GM18858 (cell line): ENCODE measurements at regions not wholly inside any gene's neighbourhood (a gene's known extent, or its start where the extent isn't known, plus 50 kb on each side); places are given as distances from the start of the nearest gene placed in this dataset.

ENCODE experiments used
- ATAC-seq: cut with Tn5 transposase; IDR thresholded peaks from one replicate; pipeline ENCODE4 v1.9.1; 2021; ENCODE audit not compliant: unreplicated experiment

DNA sequence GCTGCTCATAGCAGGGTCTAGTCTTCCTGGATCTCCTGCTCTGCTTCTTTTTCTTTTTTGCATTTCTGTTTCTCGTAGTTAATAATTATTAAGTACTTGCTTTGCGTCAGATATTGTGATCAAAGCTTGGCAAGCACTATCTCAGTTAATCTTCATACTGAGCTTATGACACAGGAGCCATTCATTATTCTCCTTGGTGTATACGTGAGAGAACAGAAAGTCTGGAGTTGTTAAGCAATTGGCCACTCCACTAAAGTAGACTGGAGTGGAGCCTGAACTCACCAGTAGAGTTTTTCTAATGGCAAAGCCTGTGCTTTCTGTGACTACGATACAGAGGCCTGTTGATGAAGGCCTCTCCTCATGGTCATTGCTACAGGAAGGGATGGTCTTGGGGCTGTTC is 285.9 kb downstream of the RFC3 start:
- no peak for ATAC-seq

DNA sequence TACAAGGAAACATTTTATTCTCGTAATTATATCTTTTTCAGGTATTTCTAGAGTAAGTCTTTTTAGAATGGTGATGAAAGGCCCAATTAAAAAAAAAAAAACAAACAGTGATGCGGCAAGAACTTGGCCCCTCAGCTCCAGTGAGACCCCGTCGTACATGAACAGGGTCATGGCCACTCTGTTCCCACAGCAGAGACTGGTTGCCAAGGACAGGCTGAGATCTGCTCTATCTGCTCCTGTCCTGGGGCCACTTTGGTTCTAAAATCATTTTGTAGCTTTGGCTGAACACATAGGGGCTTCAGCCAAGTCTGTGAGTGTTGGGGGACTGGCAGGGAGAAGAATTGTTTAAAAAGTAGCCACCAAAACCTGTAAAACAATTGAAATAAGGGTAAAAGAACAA is 286.9 kb downstream of the RFC3 start:
- ATAC-seq, result no peak

DNA sequence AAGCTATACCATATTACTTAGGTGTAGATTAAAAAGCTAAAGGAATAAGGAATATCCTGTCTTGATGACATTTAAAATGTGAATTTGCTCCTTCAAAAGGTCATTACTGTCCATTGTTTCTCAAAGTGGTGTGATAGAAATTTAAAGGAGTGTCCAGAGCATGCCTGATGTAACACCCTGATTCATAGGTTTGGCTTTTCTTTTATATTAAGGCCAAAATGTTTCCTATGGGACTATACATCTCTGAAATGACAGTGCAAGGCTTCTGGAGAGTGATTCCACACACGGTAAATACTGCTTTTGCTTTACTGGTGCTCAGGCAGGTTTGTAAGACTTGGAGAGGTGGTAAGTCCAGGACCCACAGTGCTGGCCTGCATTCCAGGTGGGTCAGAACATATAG is 289.9 kb downstream of the RFC3 start:
- no peak for ATAC-seq

DNA sequence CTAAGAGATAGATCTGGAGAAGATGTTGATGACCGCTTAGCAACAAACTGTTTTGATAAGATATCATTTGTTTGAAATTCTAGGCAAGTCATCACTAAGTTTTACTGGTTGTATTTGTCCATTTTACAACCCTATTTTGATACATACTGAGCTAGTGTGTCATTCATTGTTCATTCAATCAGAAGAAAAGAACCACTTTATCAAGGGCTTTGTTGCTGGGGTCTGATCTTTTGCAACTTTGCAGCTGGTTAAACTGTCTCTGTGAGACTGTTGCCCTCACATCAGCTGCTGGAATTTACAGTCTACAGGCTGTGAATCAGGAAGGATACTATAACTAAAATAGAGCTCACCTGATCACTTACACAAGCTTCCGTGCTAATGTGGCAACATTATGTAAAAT is 290.5 kb downstream of the RFC3 start:
- no peak for ATAC-seq

DNA sequence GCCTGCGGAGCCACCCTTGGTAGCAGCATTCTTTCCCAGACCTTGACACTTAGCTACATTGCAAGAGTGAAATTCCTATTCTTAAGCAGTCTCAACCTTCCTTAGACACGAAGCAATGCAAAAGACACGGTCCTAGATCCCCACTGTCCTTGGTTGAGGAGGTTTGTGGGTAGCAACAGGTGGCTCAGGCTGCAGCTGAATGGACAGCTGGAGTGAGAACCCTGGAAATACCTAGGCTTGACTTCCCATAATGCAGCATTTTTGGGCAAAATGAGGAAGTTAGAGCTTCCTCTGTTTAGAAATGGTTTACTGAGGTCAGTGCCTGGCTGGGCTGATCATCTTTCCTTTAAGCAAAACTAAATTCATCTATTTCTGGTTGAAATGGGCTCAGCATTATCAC is 296.6 kb downstream of the RFC3 start:
- no peak for ATAC-seq

DNA sequence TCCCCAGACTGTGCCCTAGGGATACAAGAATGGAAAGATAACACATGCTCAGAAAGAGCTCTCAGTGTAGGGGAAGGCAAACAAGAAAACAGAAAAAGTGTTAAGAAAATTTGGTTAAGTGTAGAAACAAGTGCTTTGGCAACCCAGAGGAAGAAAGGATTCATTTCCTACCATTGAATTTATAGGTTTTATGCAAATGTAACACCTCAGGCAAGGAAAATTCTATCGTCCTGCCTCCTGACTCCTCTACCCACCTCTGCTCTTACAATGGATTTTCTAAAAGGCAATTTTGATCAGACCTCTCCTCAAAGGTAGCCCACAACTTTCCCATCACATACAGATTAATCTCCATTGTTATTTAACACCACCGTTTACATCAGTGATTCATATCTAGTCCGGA is 298.7 kb downstream of the RFC3 start:
- no peak for ATAC-seq

DNA sequence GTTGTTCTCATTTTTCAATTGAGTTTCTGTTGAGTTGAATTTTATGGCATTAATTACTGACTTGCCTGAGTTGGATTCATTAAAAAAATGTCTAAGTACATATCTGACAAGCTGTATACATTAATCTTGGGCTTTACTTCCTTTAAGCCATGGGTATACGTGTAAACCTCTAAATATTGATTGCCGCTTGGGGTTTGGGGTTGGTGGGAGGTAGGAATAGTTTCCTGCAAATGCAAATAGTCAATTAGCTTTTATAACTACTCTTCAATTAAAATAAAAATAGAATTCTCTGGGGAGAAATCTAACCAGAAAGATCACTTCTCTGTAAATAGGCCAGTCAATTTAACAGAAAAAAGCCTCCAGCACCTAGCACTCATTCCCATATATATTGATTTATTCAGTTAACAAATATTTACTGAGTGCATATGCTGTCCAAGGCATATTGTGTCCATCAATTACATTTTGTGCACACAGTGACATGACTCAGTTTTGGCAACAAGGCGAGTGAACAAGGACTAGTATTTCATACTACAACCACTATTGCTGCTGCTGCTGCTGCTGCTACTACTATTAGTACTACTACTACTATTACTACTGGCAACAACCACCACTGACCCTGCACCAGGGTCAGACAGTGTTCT is 306.8 kb downstream of the RFC3 start:
- ATAC-seq, result no peak

DNA sequence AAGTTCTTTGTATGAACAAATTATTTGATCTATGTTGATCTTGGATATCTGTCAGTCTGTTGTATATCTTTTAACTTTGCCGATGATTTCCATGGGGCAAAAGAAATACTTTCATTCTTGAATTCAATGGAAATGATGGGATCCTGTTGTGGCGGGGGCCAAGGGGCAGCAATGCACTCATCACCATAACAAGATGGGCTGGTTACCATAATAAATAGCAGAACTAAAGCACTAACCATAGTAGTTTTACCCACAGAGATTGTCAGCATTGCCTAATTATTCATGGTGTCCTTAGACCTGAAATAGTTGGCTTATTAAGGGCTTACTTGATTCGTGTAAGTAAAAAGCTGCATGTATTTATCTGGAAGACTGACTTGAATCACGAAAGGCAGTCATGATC is 309.6 kb downstream of the RFC3 start:
- ATAC-seq, result no peak

DNA sequence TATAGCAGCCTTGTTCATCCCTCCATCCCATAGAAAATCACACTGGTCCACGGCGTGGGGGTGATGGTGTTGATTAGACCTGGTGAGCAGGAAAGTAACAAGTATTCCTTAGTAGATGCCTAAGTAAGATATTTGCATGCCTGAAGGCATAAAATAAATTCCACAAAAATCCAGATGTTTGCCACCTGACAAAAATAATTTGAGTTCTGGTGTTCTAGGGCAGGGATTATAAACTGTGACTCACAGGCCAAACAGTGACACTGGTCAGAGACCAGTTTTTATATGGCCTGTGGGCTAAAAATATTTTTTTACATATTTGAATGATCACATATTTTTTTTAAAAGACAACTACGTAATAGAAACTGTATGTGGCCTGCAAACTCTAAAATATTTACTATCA is 310.7 kb downstream of the RFC3 start:
- no peak for ATAC-seq

DNA sequence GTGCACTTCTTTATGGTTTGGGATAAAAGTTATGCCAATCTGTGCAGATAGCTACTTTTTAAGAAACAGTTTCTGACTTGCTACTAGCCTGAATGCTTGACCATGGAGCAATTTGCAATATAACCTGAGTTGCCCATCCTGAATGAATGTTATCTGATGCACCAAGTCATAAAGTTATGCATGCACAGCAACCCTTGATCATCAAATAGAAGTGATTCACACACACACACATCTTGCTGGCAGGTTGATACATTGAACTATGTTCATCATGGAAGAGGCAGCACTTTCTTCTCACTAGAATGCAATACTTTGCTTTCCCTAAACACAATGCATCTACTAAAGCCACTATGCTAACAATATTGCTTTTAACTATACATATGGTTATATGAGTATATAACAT is 311.5 kb downstream of the RFC3 start:
- no peak for ATAC-seq

DNA sequence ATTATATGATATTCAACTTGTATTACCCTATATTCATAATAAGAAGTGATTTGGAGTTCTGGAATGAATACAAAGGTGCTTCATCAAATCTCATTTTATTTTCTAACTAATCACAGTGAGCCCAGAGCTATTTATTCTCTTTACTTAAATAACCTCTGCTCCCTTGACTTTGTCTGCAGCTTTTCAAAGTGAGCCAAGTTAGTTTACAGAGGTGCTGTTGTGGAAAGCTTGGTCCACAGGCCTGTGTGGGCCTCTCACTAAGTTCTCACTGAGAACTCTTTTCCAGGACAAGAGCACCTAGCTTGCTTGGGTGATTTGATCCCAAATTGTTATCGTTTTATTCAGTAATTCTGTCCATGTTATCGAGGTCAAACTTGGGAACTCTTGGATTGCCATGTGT is 319.3 kb downstream of the RFC3 start:
- ATAC-seq, result no peak

DNA sequence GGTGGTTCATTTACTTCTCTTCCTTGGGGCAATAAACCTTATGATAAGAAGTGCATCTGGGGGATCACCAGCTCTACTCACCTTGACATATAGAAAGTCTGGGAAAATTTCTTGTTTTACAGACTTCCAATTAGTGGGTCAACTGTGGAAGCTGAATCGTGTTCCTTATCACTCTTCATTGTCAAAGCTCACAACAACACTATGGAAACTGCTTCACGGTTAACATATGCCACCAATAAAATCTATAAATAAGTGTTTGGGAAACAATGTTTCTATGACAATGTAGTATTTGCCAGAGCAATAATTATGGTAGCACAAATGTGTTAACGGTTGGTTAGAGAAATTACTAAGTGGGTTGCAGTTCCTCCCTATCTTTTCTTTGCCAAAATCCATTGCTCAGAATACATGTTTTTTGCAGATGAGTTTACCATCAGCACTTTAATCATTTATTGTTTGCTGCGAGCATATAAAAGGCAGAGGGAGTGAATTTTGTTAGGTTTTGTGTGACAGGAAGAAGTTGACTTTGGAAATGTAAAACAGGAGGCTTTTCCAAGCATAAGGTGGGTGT is 321.8 kb downstream of the RFC3 start:
- no peak for ATAC-seq

DNA sequence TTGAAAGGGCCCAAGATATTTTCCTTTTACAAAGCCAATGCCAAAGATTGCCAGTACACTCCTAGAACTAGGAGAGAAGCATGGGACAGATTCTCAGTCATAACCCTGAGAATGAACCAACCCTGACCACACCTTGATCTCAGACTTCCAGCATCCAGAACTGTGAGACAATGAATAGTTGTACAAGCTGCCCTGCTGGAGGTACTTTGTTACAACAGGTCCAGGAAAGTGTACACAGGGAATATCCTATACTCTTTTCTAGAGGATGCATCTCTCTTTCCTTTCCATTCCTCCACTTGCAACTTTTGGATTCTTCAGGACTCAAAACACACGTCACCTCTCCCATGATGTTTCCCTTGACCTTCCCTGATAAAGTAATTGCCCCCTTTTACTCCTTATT is 325.7 kb downstream of the RFC3 start:
- ATAC-seq, result no peak

DNA sequence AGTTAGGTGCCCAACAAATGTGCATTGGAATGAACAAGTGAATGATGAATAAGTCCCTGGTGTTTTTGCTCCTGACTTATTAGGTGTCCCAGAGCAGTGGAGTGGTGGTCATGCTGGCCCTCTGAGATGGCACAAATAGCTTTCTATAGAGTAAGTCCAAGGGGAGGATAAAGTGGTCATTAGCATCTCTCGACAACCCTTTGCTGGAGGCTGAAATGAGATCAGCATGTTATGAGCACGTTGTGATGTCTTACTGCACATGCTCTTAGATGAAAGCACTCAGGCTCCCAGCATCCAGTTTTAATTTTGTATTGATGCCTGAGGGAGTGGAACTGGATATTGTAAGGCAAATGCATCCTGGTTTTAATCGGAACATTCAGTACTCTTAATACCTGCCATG is 326.2 kb downstream of the RFC3 start:
- ATAC-seq, result no peak

DNA sequence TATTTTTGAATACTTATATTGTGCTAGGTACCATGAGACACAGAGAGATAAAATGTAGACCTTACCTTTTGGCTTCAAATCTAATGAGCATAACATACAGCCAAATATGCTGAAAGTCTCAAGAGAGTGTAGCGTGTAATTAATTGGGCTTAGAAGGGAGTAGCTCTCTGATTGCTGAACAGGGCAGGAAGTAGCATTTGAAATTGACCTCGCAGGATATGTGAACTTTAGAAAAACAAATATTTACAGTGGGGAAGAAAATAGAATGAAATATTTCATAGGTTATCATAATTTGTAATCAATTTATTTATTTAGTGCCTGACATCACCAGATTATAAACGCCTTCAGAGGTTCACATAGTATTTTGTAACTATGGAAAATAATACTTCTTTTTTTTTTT is 327.1 kb downstream of the RFC3 start:
- no peak for ATAC-seq

DNA sequence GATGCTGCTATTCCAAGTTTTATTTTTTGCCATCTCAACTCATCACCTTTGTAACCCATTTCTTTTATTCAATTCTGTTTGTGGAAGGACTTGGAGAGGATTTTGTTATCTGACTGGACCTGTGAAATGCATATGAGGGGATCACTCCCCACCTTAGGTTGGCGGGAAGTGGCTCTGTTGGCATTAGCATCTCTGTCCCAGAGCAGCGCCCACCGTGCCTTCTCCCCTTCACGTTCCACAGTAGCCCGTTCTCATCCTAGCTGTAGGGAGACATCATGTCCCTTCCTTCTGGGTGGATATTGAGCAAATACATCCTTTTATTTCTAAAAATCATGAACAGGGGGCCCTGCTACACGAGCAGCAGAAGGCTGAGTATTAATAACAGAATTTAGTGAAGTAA is 330.4 kb downstream of the RFC3 start:
- no peak for ATAC-seq

DNA sequence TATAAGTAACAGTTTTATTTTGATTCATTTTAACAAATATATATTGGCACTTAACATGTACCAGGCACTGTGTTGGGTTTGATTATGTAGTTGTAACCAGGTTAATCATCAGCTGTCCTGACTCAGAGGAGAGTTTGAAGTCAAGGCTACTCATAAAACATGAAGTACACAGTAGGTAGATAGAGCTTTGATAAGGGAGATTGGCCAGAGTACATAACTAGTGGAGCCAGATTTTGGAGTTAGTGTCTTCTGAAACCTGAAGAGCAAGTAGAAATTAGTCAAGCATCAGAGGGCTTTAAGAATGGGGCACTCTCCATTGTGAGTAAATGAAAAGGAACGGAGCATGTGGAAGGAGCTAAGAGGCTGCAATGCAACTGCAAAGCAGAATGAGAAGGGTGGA is 333.9 kb downstream of the RFC3 start:
- ATAC-seq, result no peak

DNA sequence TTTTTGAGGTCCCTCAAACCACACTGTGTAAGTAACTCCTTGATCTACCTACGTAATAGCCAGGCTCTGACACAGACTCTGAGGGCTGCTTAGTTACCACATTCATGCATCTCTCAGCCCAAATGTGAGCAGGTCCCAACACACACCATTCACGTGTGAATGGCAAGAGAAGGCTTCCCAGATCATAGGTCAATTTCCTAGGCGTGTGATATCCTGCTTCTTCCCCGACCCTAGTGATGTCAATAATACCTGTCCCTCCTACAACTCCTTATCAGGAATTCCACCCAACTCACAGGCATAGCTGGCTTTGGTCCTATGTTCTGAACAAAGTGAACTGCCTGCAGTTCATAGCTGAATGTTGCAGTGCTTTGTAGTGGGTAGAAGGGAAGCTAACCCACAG is 334.5 kb downstream of the RFC3 start:
- ATAC-seq, result no peak

DNA sequence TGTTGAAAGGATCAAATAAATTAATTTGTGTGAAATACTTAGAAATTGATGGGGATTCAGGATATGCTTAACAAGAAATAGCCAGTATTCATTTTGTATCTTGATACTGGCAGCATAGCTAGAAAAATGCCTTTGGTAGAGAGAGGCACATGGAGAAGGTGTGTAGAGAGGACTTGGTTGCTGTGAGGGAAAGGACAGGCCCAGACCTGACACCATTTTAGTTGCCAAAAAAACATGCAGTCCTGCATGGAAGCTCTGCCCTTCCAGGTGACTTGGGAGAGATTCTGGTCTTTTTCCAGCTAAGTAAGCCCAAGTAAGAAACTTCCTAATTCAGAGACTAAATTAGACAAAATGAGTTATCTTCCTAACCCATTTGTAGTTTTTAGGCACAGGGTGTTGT is 335.0 kb downstream of the RFC3 start:
- no peak for ATAC-seq

DNA sequence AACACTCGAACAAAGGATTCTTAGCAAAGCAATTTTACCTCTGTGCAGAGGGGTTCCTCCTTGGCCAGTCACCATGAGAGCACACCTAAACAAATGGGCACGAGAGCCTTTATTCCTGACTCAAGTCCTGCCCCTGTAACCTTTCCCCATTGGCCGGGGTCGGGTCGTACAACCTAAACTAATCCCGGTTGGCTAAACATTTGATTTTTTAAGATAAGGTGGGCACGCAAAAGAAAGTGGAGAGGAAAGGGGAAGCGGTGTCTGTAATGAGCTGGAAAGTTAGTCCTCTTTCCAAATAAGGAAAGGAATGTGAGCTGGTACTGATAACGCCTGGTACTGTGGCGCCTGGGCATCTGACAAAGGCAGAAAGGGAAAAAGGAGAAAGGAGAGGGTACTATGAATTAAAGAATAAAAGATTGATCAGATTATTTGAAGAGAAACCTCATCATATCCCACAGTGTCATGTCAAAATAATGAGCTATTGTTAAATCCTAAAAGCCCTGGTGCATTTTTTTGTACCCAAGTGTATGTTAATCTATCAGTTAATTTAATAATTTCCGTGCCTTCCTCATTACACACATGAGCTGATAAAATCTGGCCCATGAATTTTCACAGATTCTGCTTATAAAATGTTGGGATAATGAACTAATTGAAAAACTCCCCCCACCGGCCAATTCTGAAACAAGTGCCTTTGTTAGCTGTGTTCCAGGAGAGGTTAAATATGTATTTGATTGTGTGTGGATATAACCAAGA is 335.7 kb downstream of the RFC3 start:
- no peak for ATAC-seq

DNA sequence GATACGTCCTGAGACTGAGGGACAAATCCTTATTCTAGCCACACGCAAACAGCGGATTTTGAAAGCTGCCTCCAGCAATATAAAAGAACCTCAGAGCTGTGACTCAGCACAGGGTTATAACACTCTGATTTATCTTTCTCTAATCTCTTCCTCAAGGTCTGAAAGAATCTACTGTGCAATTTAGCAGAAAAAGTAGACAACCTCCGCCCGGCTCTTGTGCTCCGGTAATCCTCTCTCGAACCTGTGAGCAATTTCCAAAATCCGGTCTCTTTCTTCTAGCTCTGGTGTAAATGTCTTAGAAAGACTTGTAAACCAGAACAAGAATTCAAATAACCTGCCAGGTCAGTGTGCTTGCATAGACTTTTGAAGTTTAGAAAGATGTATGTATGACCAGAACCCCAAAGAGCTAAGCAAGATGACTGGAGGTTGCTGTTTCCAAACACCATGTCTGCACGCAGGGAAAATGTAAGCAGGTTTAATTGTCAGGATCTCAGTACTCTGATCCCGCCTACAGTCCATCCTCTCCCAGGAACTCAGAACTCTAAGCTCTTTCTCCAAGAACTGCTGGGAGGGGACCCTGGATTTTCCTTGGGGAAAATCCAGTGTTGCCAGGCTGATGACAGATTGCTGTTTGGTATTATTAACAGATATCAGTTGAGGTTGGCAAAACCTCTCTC is 338.1 kb downstream of the RFC3 start:
- ATAC-seq, result no peak

DNA sequence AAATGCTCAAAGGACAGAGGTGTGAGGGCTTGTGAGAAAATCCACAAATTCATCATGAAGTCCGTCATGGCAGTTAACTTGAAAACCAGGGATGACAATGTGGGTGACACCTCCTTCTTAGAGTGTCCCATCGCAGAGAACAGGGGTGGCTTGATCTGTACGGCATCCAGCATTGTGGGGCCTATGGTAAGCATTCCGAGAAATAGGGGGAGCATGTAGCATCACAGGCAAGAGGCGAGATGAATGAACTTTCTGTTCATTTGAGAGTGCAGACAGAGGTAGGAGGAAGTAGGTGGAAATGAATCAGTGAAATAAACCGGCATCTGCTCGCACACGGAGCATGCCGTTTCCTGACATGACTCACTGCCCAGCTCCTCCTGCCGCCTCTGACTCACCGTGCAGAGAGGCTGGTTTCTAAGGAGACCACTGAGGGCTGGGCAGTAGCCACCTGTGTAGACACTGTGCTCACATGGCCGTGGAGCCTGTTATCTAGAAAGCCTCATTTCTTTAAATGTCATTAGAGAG is 339.0 kb downstream of the RFC3 start:
- ATAC-seq, result peak; percentile 99
